ENCODE measurements at regions not wholly inside any gene's neighbourhood (a gene's known extent, or its start where the extent isn't known, plus 50 kb on each side); places are given as distances from the start of the nearest gene placed in this dataset.

DNA sequence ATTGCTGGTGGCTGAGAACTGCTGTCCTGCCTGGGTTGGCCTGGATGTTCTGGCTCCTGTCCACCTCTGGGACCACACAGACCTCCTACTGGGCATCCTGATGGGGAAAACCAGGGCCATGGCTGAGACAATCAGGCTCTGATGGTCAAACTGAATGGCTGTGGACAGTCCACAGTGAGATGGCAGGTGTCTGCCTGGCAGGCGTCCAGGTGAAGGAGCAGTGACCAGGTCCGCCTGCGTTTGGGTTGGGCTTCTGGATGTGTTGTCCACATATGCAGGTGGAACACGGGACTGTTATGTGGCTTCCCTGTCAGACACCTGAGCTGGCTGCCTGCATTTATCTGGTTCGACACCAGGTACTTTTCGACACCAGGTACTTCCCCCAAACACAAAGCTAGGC is 241.7 kb downstream of the BUB3 start:
- no peak for TF ChIP-seq POLR2AphosphoS5 (IDR thresholded peaks at IDR 0.05)
- TF ChIP-seq, protein P1, sequence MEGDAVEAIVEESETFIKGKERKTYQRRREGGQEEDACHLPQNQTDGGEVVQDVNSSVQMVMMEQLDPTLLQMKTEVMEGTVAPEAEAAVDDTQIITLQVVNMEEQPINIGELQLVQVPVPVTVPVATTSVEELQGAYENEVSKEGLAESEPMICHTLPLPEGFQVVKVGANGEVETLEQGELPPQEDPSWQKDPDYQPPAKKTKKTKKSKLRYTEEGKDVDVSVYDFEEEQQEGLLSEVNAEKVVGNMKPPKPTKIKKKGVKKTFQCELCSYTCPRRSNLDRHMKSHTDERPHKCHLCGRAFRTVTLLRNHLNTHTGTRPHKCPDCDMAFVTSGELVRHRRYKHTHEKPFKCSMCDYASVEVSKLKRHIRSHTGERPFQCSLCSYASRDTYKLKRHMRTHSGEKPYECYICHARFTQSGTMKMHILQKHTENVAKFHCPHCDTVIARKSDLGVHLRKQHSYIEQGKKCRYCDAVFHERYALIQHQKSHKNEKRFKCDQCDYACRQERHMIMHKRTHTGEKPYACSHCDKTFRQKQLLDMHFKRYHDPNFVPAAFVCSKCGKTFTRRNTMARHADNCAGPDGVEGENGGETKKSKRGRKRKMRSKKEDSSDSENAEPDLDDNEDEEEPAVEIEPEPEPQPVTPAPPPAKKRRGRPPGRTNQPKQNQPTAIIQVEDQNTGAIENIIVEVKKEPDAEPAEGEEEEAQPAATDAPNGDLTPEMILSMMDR (IDR thresholded peaks at IDR 0.05): no peak
- TF ChIP-seq EP300 (IDR thresholded peaks at IDR 0.05): no peak
- TF ChIP-seq POLR2A (IDR thresholded peaks at IDR 0.05; ENCODE audit: low read depth): no peak
- intact Hi-C loops (cut with DNase I): no loop called here
- WGBS: 94% methylated on average over 6 of the region's 6 CpGs

GRCh38 chr10:123398180-123398591 is 244.0 kb downstream of the BUB3 start:
- 73% methylated on average over 4 of the region's 4 CpGs for WGBS
- Histone ChIP-seq H3K4me1 (no peaks in the 10 kb centered on the region), H3K36me3 (no peaks in the 10 kb centered on the region), H3K9me3 (peaks cover 0 to 2% (median 0%) of the 10 kb centered on the region in 4 donors), H3K4me3 (no peak overlapping the region), H3K27me3 (no peaks in the 10 kb centered on the region), H3K27ac (replicated peaks in 1 of 4) (no peak overlapping the region)
- TF ChIP-seq EP300 (IDR thresholded peaks at IDR 0.05) (no peak), POLR2A (IDR thresholded peaks at IDR 0.05; ENCODE audit: low read depth) (no peak), POLR2AphosphoS5 (IDR thresholded peaks at IDR 0.05) (no peak)
- TF ChIP-seq, protein P1 (IDR thresholded peaks at IDR 0.05): no peak
- no peak for DNase-seq (ENCODE audit: extremely low spot score)
- intact Hi-C loops (cut with DNase I): no loop called here

More for the DNA sequence above, 241.7 kb downstream of the BUB3 start:
- H3K36me3 ChIP-seq: no peaks in the 10 kb centered on the region
- H3K4me1 ChIP-seq: no peaks in the 10 kb centered on the region
- no peak overlapping the region for H3K4me3 ChIP-seq
- DNase-seq (ENCODE audit: extremely low spot score): no peak
- H3K27ac ChIP-seq (replicated peaks in 1 of 4): no peak overlapping the region
- no peaks in the 10 kb centered on the region for H3K9me3 ChIP-seq
- H3K27me3 ChIP-seq: no peaks in the 10 kb centered on the region

DNA sequence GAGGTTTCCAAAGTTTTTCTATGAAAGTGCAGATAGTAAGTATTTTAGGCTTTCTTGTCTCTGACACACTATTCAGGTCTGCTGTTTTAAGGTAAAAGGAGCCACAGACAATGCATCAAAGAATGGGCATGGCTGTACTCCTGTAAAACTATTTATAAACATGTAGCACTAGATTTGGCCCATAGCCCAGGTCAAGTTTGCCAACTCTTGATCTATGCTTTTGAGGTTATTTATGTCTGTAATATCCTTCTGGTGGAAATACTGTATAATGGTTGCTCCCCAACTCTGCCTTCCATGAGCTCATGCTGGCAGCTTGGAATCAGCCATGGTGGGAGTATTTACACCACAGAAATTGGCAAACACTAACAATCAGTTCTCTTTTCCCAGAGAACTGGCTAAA is 244.6 kb downstream of the BUB3 start:
- Histone ChIP-seq H3K27me3 (no peaks in the 10 kb centered on the region), H3K4me3 (no peak overlapping the region), H3K9me3 (peaks cover 0 to 8% (median 2%) of the 10 kb centered on the region in 4 donors), H3K36me3 (no peaks in the 10 kb centered on the region), H3K4me1 (no peaks in the 10 kb centered on the region), H3K27ac (replicated peaks in 1 of 4) (no peak overlapping the region)
- intact Hi-C loops (cut with DNase I): no loop called here
- DNase-seq (ENCODE audit: extremely low spot score): no peak
- TF ChIP-seq, protein P1 (IDR thresholded peaks at IDR 0.05): no peak
- no peak for TF ChIP-seq EP300 (IDR thresholded peaks at IDR 0.05)
- no peak for TF ChIP-seq POLR2A (IDR thresholded peaks at IDR 0.05; ENCODE audit: low read depth)
- no peak for TF ChIP-seq POLR2AphosphoS5 (IDR thresholded peaks at IDR 0.05)

GRCh38 chr10:123399276-123399839 is 245.2 kb downstream of the BUB3 start:
- intact Hi-C loops (cut with DNase I): no loop called here
- TF ChIP-seq POLR2AphosphoS5 (IDR thresholded peaks at IDR 0.05) (no peak), POLR2A (IDR thresholded peaks at IDR 0.05; ENCODE audit: low read depth) (no peak), EP300 (IDR thresholded peaks at IDR 0.05) (no peak)
- TF ChIP-seq, protein P1 (IDR thresholded peaks at IDR 0.05): no peak
- DNase-seq (ENCODE audit: extremely low spot score): no peak
- H3K27me3 ChIP-seq: no peaks in the 10 kb centered on the region
- H3K27ac ChIP-seq (replicated peaks in 1 of 4): no peak overlapping the region
- H3K9me3 ChIP-seq: peaks cover 0 to 14% (median 4%) of the 10 kb centered on the region in 4 donors
- whole genome bisulfite sequencing: 94% methylated on average over 12 of the region's 12 CpGs
- no peaks in the 10 kb centered on the region for H3K4me1 ChIP-seq
- H3K4me3 ChIP-seq: no peak overlapping the region
- no peaks in the 10 kb centered on the region for H3K36me3 ChIP-seq

DNA sequence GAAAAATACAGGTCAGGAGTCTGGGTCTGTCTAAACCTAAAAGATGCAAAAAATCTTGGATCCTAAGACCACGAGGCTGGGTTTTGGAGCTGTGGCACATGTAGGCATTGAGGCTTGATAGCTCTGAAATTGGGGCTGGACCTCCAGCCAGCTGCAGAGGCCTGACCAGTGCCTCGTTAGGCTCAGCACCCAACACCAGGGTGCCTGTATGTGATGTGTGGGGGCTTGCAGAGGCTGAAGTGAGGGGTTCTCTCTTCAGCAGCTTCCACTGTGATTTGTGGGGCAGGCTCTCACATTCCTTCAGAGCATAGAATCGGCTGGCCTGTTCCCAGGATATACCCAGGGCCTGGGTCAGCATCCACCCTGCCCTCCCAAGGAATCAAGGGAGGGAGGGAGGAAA is 247.8 kb downstream of the BUB3 start:
- Histone ChIP-seq H3K9me3 (peaks cover 0 to 27% (median 8%) of the 10 kb centered on the region in 4 donors), H3K27me3 (no peaks in the 10 kb centered on the region), H3K36me3 (no peaks in the 10 kb centered on the region), H3K4me3 (no peak overlapping the region), H3K27ac (replicated peaks in 1 of 4) (no peak overlapping the region), H3K4me1 (no peaks in the 10 kb centered on the region)
- 82% methylated on average over 3 of the region's 3 CpGs for WGBS
- intact Hi-C loops (cut with DNase I): no loop called here
- TF ChIP-seq POLR2A (IDR thresholded peaks at IDR 0.05; ENCODE audit: low read depth): no peak
- TF ChIP-seq POLR2AphosphoS5 (IDR thresholded peaks at IDR 0.05): no peak
- TF ChIP-seq, protein P1 (IDR thresholded peaks at IDR 0.05): no peak
- no peak for TF ChIP-seq EP300 (IDR thresholded peaks at IDR 0.05)
- DNase-seq (ENCODE audit: extremely low spot score): no peak
